ENCODE measurements at regions not wholly inside any gene's neighbourhood (a gene's known extent, or its start where the extent isn't known, plus 50 kb on each side); places are given as distances from the start of the nearest gene placed in this dataset.
"Not testable (repeated sequence)": the region's sequence is repeated elsewhere in the genome, so short reads cannot be mapped to it uniquely, and the experiment has no call there.

GRCh38 chr16:29108625-29109169, 123.8 kb downstream of the LAT start:
- not testable (repeated sequence) for TF ChIP-seq MXI1 (conservative IDR thresholded peaks at IDR 0.05; ENCODE audit: poor library complexity, severe bottlenecking); RAD21 (conservative IDR thresholded peaks at IDR 0.05); EZH2 (IDR thresholded peaks at IDR 0.05; ENCODE audit: borderline replicate concordance, insufficient read depth, low read length, poor library complexity, severe bottlenecking); TAF1 (IDR thresholded peaks at IDR 0.05; ENCODE audit: low read depth)
- TF ChIP-seq, protein P1, sequence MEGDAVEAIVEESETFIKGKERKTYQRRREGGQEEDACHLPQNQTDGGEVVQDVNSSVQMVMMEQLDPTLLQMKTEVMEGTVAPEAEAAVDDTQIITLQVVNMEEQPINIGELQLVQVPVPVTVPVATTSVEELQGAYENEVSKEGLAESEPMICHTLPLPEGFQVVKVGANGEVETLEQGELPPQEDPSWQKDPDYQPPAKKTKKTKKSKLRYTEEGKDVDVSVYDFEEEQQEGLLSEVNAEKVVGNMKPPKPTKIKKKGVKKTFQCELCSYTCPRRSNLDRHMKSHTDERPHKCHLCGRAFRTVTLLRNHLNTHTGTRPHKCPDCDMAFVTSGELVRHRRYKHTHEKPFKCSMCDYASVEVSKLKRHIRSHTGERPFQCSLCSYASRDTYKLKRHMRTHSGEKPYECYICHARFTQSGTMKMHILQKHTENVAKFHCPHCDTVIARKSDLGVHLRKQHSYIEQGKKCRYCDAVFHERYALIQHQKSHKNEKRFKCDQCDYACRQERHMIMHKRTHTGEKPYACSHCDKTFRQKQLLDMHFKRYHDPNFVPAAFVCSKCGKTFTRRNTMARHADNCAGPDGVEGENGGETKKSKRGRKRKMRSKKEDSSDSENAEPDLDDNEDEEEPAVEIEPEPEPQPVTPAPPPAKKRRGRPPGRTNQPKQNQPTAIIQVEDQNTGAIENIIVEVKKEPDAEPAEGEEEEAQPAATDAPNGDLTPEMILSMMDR (IDR thresholded peaks at IDR 0.05; ENCODE audit: poor library complexity, severe bottlenecking): not testable (repeated sequence)
- TF ChIP-seq, protein P2, sequence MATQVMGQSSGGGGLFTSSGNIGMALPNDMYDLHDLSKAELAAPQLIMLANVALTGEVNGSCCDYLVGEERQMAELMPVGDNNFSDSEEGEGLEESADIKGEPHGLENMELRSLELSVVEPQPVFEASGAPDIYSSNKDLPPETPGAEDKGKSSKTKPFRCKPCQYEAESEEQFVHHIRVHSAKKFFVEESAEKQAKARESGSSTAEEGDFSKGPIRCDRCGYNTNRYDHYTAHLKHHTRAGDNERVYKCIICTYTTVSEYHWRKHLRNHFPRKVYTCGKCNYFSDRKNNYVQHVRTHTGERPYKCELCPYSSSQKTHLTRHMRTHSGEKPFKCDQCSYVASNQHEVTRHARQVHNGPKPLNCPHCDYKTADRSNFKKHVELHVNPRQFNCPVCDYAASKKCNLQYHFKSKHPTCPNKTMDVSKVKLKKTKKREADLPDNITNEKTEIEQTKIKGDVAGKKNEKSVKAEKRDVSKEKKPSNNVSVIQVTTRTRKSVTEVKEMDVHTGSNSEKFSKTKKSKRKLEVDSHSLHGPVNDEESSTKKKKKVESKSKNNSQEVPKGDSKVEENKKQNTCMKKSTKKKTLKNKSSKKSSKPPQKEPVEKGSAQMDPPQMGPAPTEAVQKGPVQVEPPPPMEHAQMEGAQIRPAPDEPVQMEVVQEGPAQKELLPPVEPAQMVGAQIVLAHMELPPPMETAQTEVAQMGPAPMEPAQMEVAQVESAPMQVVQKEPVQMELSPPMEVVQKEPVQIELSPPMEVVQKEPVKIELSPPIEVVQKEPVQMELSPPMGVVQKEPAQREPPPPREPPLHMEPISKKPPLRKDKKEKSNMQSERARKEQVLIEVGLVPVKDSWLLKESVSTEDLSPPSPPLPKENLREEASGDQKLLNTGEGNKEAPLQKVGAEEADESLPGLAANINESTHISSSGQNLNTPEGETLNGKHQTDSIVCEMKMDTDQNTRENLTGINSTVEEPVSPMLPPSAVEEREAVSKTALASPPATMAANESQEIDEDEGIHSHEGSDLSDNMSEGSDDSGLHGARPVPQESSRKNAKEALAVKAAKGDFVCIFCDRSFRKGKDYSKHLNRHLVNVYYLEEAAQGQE (IDR thresholded peaks at IDR 0.05; ENCODE audit: borderline replicate concordance): not testable (repeated sequence)
